ENCODE measurements at regions not wholly inside any gene's neighbourhood (a gene's known extent, or its start where the extent isn't known, plus 50 kb on each side); places are given as distances from the start of the nearest gene placed in this dataset.

GRCh38 chr11:129544691-129545090, 169.0 kb downstream of the BARX2 start (continued):
- TF ChIP-seq FOXP1 (CRISPR knock-in tag; IDR thresholded peaks at IDR 0.05) = no peak
- TF ChIP-seq YY1 (IDR thresholded peaks at IDR 0.05; ENCODE audit: borderline replicate concordance in 1 of 3, control insufficient read depth in 1 of 3, extremely low read depth in 1 of 3, insufficient read depth in 3 of 3, insufficient read length in 1 of 3, insufficient replicate concordance in 2 of 3, low read depth in 1 of 3, low read length in 2 of 3) = no peak

GRCh38 chr11:129546266-129546665, 170.6 kb downstream of the BARX2 start:
- Histone ChIP-seq H3K27me3 (ENCODE audit: control insufficient read depth in 2 of 2, insufficient read depth in 2 of 2, low read length in 2 of 2) (no peaks in the 10 kb centered on the region), H3K27ac (ENCODE audit: extremely low read depth, low read depth, low read length) (no peak overlapping the region), H4K20me1 (replicated peaks; ENCODE audit: control insufficient read depth, insufficient read depth, low read length) (no peaks in the 10 kb centered on the region), H3K4me2 (ENCODE audit: insufficient read depth, low read length) (no peak overlapping the region), H3K4me1 (replicated peaks in 1 of 2; ENCODE audit: control insufficient read depth in 2 of 2, insufficient read depth in 2 of 2, low read length in 2 of 2) (no peaks in the 10 kb centered on the region), H3K36me3 (ENCODE audit: control insufficient read depth, insufficient read depth, low read length) (no peaks in the 10 kb centered on the region), H3K79me2 (ENCODE audit: control insufficient read depth, insufficient read depth, low read length) (no peaks in the 10 kb centered on the region), H3K9me3 (replicated peaks; ENCODE audit: control insufficient read depth, insufficient read depth, low read depth, low read length) (no peaks in the 10 kb centered on the region), H2AFZ (ENCODE audit: low read depth, low read length) (no peak overlapping the region), H3K9me1 (ENCODE audit: control insufficient read depth, insufficient read depth, low read length) (no peaks in the 10 kb centered on the region), H3K9ac (ENCODE audit: insufficient read depth in 1 of 2, low read depth in 2 of 2, low read length in 2 of 2) (no peak overlapping the region), H3K4me3 (no peak overlapping the region)
- CTCF ChIA-PET (ENCODE audit: low intra/inter-chr PET ratio) = no interaction called here
- no peak for DNase-seq (ENCODE audit: extremely low read depth in 1 of 4, low spot score in 3 of 4)
- FAIRE-seq = no peak
- 0% methylated on average over 4 of the region's 4 CpGs for WGBS (ENCODE audit: insufficient coverage, low coverage, missing lambda C conversion rate)
- ATAC-seq = no peak
- intact Hi-C loops (cut with micrococcal nuclease) = no loop called here
- POLR2A ChIA-PET = no interaction called here
- in situ Hi-C loops (cut with MboI) = no loop called here
- BruUV-seq (replicated peaks) = no TSS peak
- TF ChIP-seq RBM14 (IDR thresholded peaks at IDR 0.05; ENCODE audit: borderline replicate concordance, insufficient read depth, low read depth, low read length) (no peak), GATAD2B (IDR thresholded peaks at IDR 0.05; ENCODE audit: borderline replicate concordance) (no peak)

GRCh38 chr11:129557421-129557820, 181.8 kb downstream of the BARX2 start:
- no peak for FAIRE-seq
- H3K27me3 ChIP-seq (ENCODE audit: control insufficient read depth in 2 of 2, insufficient read depth in 2 of 2, low read length in 2 of 2) = no peaks in the 10 kb centered on the region
- H3K36me3 ChIP-seq (ENCODE audit: control insufficient read depth, insufficient read depth, low read length) = no peaks in the 10 kb centered on the region
- CTCF ChIA-PET (ENCODE audit: low intra/inter-chr PET ratio) = no interaction called here
- 0% methylated on average over 4 of the region's 4 CpGs for WGBS (ENCODE audit: insufficient coverage, low coverage, missing lambda C conversion rate)
- H3K27ac ChIP-seq (ENCODE audit: extremely low read depth, low read depth, low read length) = no peak overlapping the region
- H3K9me3 ChIP-seq (replicated peaks; ENCODE audit: control insufficient read depth, insufficient read depth, low read depth, low read length) = no peaks in the 10 kb centered on the region
- no TSS peak for BruUV-seq (replicated peaks)
- no peak for DNase-seq (ENCODE audit: extremely low read depth in 1 of 4, low spot score in 3 of 4)
- H3K4me1 ChIP-seq (replicated peaks in 1 of 2; ENCODE audit: control insufficient read depth in 2 of 2, insufficient read depth in 2 of 2, low read length in 2 of 2) = no peaks in the 10 kb centered on the region
- no peaks in the 10 kb centered on the region for H3K79me2 ChIP-seq (ENCODE audit: control insufficient read depth, insufficient read depth, low read length)
- POLR2A ChIA-PET = interaction anchor here (0.6 to 1.3 kb wide), 2 partner anchors 9 to 32 kb away, joined by 3 read pairs; no protein-coding TSS in a partner anchor
- H3K9ac ChIP-seq (ENCODE audit: insufficient read depth in 1 of 2, low read depth in 2 of 2, low read length in 2 of 2) = no peak overlapping the region
- no peak overlapping the region for H3K4me3 ChIP-seq
- no peaks in the 10 kb centered on the region for H3K9me1 ChIP-seq (ENCODE audit: control insufficient read depth, insufficient read depth, low read length)
- no peak overlapping the region for H3K4me2 ChIP-seq (ENCODE audit: insufficient read depth, low read length)
- no peak for ATAC-seq
- no peaks in the 10 kb centered on the region for H4K20me1 ChIP-seq (replicated peaks; ENCODE audit: control insufficient read depth, insufficient read depth, low read length)
- intact Hi-C loops (cut with micrococcal nuclease) = no loop called here
- in situ Hi-C loops (cut with MboI) = no loop called here
- no peak overlapping the region for H2AFZ ChIP-seq (ENCODE audit: low read depth, low read length)
- TF ChIP-seq ZNF12 (CRISPR knock-in tag; IDR thresholded peaks at IDR 0.05) = no peak
- TF ChIP-seq AFF1 (IDR thresholded peaks at IDR 0.05; ENCODE audit: low read depth in 1 of 2, partially characterized antibody in 2 of 2) = no peak
- TF ChIP-seq TCFL5 (CRISPR knock-in tag; conservative IDR thresholded peaks at IDR 0.05) = no peak
- no peak for TF ChIP-seq LCOR (CRISPR knock-in tag; IDR thresholded peaks at IDR 0.05)
- no peak for TF ChIP-seq TRIM24 (IDR thresholded peaks at IDR 0.05)
- TF ChIP-seq POLR2G (IDR thresholded peaks at IDR 0.05; ENCODE audit: low read depth, low read length) = no peak

All from K562 (cell line).